GM18868 (cell line): ENCODE measurements at regions not wholly inside any gene's neighbourhood (a gene's known extent, or its start where the extent isn't known, plus 50 kb on each side); places are given as distances from the start of the nearest gene placed in this dataset.
"Not testable (repeated sequence)": the region's sequence is repeated elsewhere in the genome, so short reads cannot be mapped to it uniquely, and the experiment has no call there.

Experiments used
- ATAC-seq: cut with Tn5 transposase; IDR thresholded peaks from one replicate; pipeline ENCODE4 v1.9.1; 2021; ENCODE audit warnings: mild to moderate bottlenecking, moderate library complexity; ENCODE audit not compliant: unreplicated experiment

- no peak for ATAC-seq
Observed at GRCh38 chr1:198417039-198417438, 123.4 kb downstream of the ATP6V1G3 start.

GRCh38 chr1:198416296-198416695, 124.2 kb downstream of the ATP6V1G3 start:
- no peak for ATAC-seq

- ATAC-seq = no peak
Observed at GRCh38 chr1:198411240-198411639, 129.2 kb downstream of the ATP6V1G3 start.

DNA sequence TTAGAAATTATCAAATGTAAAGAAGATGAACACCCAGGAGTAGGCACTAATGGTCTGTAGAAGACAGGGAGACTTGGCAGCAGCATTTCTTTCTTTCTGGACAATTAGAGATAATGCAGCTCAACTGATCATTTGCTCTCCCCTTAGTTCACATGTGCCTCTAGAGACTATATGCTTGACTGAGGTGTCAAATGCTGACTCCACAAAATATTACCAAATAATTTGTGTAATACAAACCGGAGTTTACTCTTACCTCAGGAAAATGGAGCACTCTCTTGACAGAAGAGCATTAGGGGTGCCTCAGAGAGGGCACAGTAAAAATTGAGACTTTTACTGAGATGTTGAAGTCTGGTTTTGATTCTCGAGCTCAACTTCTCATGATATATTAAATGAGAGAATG, 131.8 kb downstream of the ATP6V1G3 start:
- ATAC-seq = no peak

DNA sequence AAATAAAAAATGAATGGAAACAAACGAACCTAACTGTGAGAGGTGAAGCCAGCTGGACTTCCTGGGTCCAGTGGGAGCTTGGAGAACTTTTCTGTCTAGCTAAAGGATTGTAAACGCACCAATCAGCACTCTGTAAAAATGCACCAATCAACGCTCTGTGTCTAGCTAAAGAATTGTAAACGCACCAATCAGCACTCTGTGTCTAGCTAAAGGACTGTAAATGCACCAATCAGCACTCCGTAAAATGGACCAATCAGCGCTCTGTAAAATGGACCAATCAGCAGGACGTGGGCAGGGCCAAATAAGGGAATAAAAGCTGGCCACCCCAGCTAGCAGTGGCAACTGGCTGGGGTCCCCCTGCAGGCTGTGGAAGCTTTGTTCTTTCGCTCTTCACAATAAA, 135.8 kb downstream of the ATP6V1G3 start:
- ATAC-seq = not testable (repeated sequence)

DNA sequence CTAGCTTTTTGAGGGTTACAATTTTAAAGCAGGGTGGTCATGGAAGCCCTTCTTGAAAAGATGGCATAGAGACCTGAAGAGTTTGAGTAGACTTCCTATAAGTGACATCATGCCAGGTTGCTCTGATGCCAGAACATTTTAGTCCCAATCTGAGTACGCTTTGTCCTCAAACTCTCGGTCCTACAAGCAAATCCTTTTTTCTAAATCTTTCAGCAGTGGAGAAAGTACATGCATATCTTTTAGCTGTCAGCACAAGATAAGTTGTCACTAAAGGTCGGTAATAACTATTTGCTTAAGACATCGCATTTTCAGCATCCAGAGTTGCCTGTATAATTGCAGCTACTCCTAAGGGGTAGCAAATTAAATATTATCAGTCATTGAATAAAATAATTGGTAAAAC, 140.4 kb downstream of the ATP6V1G3 start:
- ATAC-seq = no peak

GRCh38 chr1:198399452-198399851, 141.0 kb downstream of the ATP6V1G3 start:
- no peak for ATAC-seq

GRCh38 chr1:198397208-198397808, 143.2 kb downstream of the ATP6V1G3 start:
- no peak for ATAC-seq

- no peak for ATAC-seq
Observed at GRCh38 chr1:198391393-198392020, 149.0 kb downstream of the ATP6V1G3 start.

GRCh38 chr1:198387587-198387986, 152.9 kb downstream of the ATP6V1G3 start:
- no peak for ATAC-seq

GRCh38 chr1:198380275-198380674, 160.2 kb downstream of the ATP6V1G3 start:
- ATAC-seq = no peak

GRCh38 chr1:198377702-198378101, 162.8 kb downstream of the ATP6V1G3 start:
- no peak for ATAC-seq

GRCh38 chr1:198374288-198374687, 166.2 kb downstream of the ATP6V1G3 start:
- no peak for ATAC-seq

GRCh38 chr1:198373376-198373775, 167.1 kb downstream of the ATP6V1G3 start:
- no peak for ATAC-seq
